H1 (cell line): ENCODE measurements at regions not wholly inside any gene's neighbourhood (a gene's known extent, or its start where the extent isn't known, plus 50 kb on each side); places are given as distances from the start of the nearest gene placed in this dataset.
A peak's percentile ranks its signal among the peaks of the same experiment; 100 is the strongest.

Experiments used
- CTCF ChIA-PET: fragments of 300-600 bp; sonication (Branson Sonifier 250); formaldehyde crosslinking; loops from one replicate; lab custom pipeline; 2021; ENCODE audit not compliant: partially characterized antibody; lab: Charles Lee
- POLR2A ChIA-PET: fragments of 300-600 bp; sonication (Branson Sonifier 250); formaldehyde crosslinking; loops from one replicate; lab custom pipeline; 2021; ENCODE audit warnings: inconsistent platforms; ENCODE audit not compliant: partially characterized antibody; lab: Charles Lee
- DNase-seq, 2 experiments: peaks; one replicate each; pipeline versions ENCODE4 v3.0.0 to v3.0.0-alpha.2; 2010 to 2022; ENCODE audit warnings: low spot score in 2 of 2, low read depth in 1 of 2, mixed read lengths in 1 of 2
- FAIRE-seq: peaks from 2 replicates; lab custom pipeline; 2011; peaks lifted over from hg19 to GRCh38; lab: Jason Lieb, UNC
- H2AFZ ChIP-seq: 2 replicates; pipeline ENCODE4 v1.8.1; 2012; ENCODE audit warnings: low read length, inconsistent platforms
- H2AK5ac ChIP-seq: 2 replicates; pipeline ENCODE4 v1.6.1; 2013; ENCODE audit warnings: low read depth, low read length
- H2BK120ac ChIP-seq: replicated peaks from 2 replicates; pipeline ENCODE3; 2013; ENCODE audit warnings: low read depth, low read length, inconsistent platforms
- H2BK12ac ChIP-seq: 2 replicates; pipeline ENCODE4 v1.6.1; 2013; ENCODE audit warnings: low read depth, low read length
- H2BK15ac ChIP-seq: 2 replicates; pipeline ENCODE4 v1.6.1; 2013; ENCODE audit warnings: low read length
- H2BK20ac ChIP-seq: 2 replicates; pipeline ENCODE4 v1.6.1; 2013; ENCODE audit warnings: low read length
- H2BK5ac ChIP-seq: 2 replicates; pipeline ENCODE4 v1.6.1; 2013; ENCODE audit warnings: low read depth, low read length
- H3K14ac ChIP-seq: 2 replicates; pipeline ENCODE4 v1.6.1; 2013; ENCODE audit warnings: inconsistent platforms; ENCODE audit not compliant: insufficient read length
- H3K18ac ChIP-seq: 2 replicates; pipeline ENCODE4 v1.6.1; 2013; ENCODE audit warnings: low read length; ENCODE audit errors: extremely low read depth
- H3K23ac ChIP-seq: 2 replicates; pipeline ENCODE4 v1.6.1; 2013; ENCODE audit warnings: inconsistent platforms; ENCODE audit not compliant: insufficient read length
- H3K23me2 ChIP-seq: 2 replicates; pipeline ENCODE4 v1.6.1; 2013; ENCODE audit warnings: low read depth, low read length
- H3K27ac ChIP-seq: 2 replicates; pipeline ENCODE4 v1.6.1; 2011; ENCODE audit warnings: low read depth, low read length, inconsistent platforms
- H3K27me3 ChIP-seq, 4 experiments: replicated peaks in 1 of 4; 1 replicate in 1 of 4; 2 replicates in 3 of 4; pipeline versions ENCODE4 v1.6.1 to v1.8.1; 2011 to 2013; ENCODE audit warnings: low read length in 3 of 4, mild to moderate bottlenecking in 3 of 4, inconsistent platforms in 2 of 4, mixed read lengths in 2 of 4, moderate library complexity in 1 of 4; ENCODE audit not compliant: control insufficient read depth in 3 of 4, insufficient read depth in 3 of 4; ENCODE audit errors: extremely low read depth in 1 of 4
- H3K36me3 ChIP-seq, 4 experiments: 2 replicates each; pipeline versions ENCODE4 v1.6.1 to v1.8.1; 2011 to 2013; ENCODE audit warnings: mild to moderate bottlenecking in 4 of 4, low read length in 3 of 4, moderate library complexity in 2 of 4, control low read depth in 1 of 4, inconsistent platforms in 1 of 4; ENCODE audit not compliant: insufficient read depth in 4 of 4, control insufficient read depth in 2 of 4
- H3K4ac ChIP-seq: replicated peaks from 2 replicates; pipeline ENCODE3; 2013; ENCODE audit warnings: low read length, low read depth, mixed read lengths, inconsistent platforms; ENCODE audit not compliant: insufficient read length
- H3K4me1 ChIP-seq, 4 experiments: replicated peaks in 1 of 4; 1 replicate in 1 of 4; 2 replicates in 3 of 4; pipeline versions ENCODE4 v1.6.1 to v1.8.1; 2011 to 2013; ENCODE audit warnings: low read length in 3 of 4, inconsistent platforms in 2 of 4, mixed read lengths in 1 of 4; ENCODE audit not compliant: insufficient read depth in 4 of 4, control insufficient read depth in 3 of 4
- H3K4me2 ChIP-seq, 2 experiments: 2 replicates each; pipeline versions ENCODE4 v1.6.1 to v1.8.1; 2011 to 2013; ENCODE audit warnings: low read depth in 2 of 2, low read length in 2 of 2, control low read depth in 1 of 2, inconsistent platforms in 1 of 2, mild to moderate bottlenecking in 1 of 2; ENCODE audit not compliant: insufficient read depth in 1 of 2
- H3K4me3 ChIP-seq, 4 experiments: fragments of 200-600, 300-600 bp in 1 of 4; sonication (generic), shearing (Covaris generic), sonication (Bioruptor Twin) in 1 of 4; 2 replicates each; pipeline versions ENCODE4 v1.5.1 to v1.8.1; 2011 to 2016; ENCODE audit warnings: low read length in 4 of 4, low read depth in 3 of 4, control low read depth in 2 of 4, inconsistent platforms in 2 of 4, mild to moderate bottlenecking in 2 of 4, mixed read lengths in 1 of 4, moderate library complexity in 1 of 4; ENCODE audit not compliant: insufficient read depth in 2 of 4; ENCODE audit errors: extremely low read depth in 1 of 4
- H3K56ac ChIP-seq: replicated peaks from 2 replicates; pipeline ENCODE3; 2013; ENCODE audit warnings: low read depth, mild to moderate bottlenecking, mixed read lengths, low read length, inconsistent platforms; ENCODE audit not compliant: insufficient read length
- H3K79me1 ChIP-seq: 2 replicates; pipeline ENCODE4 v1.6.1; 2013; ENCODE audit warnings: low read depth, low read length, control low read depth
- H3K79me2 ChIP-seq, 2 experiments: 2 replicates each; pipeline versions ENCODE4 v1.6.1 to v1.8.1; 2012 to 2013; ENCODE audit warnings: low read length in 2 of 2, mild to moderate bottlenecking in 2 of 2, inconsistent platforms in 1 of 2; ENCODE audit not compliant: insufficient read depth in 2 of 2, control insufficient read depth in 1 of 2
- H3K9ac ChIP-seq, 4 experiments: replicated peaks in 1 of 4; 1 replicate in 1 of 4; 2 replicates in 3 of 4; pipeline versions ENCODE4 v1.6.1 to v1.8.1; 2011 to 2013; ENCODE audit warnings: low read depth in 3 of 4, low read length in 3 of 4, control low read depth in 2 of 4, mild to moderate bottlenecking in 2 of 4, moderate library complexity in 2 of 4, inconsistent platforms in 1 of 4; ENCODE audit errors: extremely low read depth in 1 of 4
- H3K9me3 ChIP-seq, 2 experiments: 2 replicates each; pipeline versions ENCODE4 v1.6.1 to v1.8.1; 2012 to 2013; ENCODE audit warnings: mild to moderate bottlenecking in 2 of 2, moderate library complexity in 2 of 2, control low read depth in 1 of 2, inconsistent platforms in 1 of 2, low read depth in 1 of 2, low read length in 1 of 2, mixed read lengths in 1 of 2; ENCODE audit not compliant: insufficient read depth in 2 of 2
- H4K20me1 ChIP-seq, 2 experiments: replicated peaks in 1 of 2; 2 replicates each; pipeline versions ENCODE3 to v1.8.1; 2011 to 2013; ENCODE audit warnings: inconsistent platforms in 2 of 2, low read length in 2 of 2, mild to moderate bottlenecking in 1 of 2; ENCODE audit not compliant: insufficient read depth in 2 of 2, control insufficient read depth in 1 of 2
- H4K5ac ChIP-seq: 2 replicates; pipeline ENCODE4 v1.6.1; 2013; ENCODE audit warnings: low read length, low read depth, mixed read lengths, inconsistent platforms; ENCODE audit not compliant: insufficient read length
- H4K8ac ChIP-seq: 2 replicates; pipeline ENCODE4 v1.8.0; 2013; ENCODE audit warnings: mild to moderate bottlenecking, moderate library complexity, low read length, inconsistent platforms; ENCODE audit not compliant: insufficient read depth; ENCODE audit errors: extremely low read depth
- H4K91ac ChIP-seq: replicated peaks from 2 replicates; pipeline ENCODE3; 2013; ENCODE audit warnings: low read length, mixed read lengths, inconsistent platforms; ENCODE audit not compliant: insufficient read length
- HDAC2 ChIP-seq, 2 experiments: fragments of 300-600 bp in 1 of 2; sonication (generic) in 1 of 2; IDR thresholded peaks; 2 replicates each; pipeline ENCODE4 v1.6.1; 2011 to 2012; ENCODE audit warnings: low read depth in 2 of 2, low read length in 2 of 2, mild to moderate bottlenecking in 2 of 2, moderate library complexity in 2 of 2, borderline replicate concordance in 1 of 2, inconsistent platforms in 1 of 2
- NANOG ChIP-seq: IDR thresholded peaks from 2 replicates; pipeline ENCODE4 v1.6.1; 2011; ENCODE audit warnings: low read length, low read depth, mild to moderate bottlenecking, inconsistent platforms; ENCODE audit not compliant: insufficient read depth, poor library complexity, severe bottlenecking
- SUZ12 ChIP-seq: fragments of 200-600 bp; sonication (generic); IDR thresholded peaks from 2 replicates; pipeline ENCODE4 v1.6.1; 2012; ENCODE audit warnings: mild to moderate bottlenecking, inconsistent platforms, low read length, moderate library complexity, mixed read lengths
- TBP ChIP-seq: IDR thresholded peaks from 2 replicates; pipeline ENCODE4 v1.6.1; 2011; ENCODE audit warnings: low read depth, low read length, improper control_type of control experiment
- WGBS, 2 experiments: shearing (Covaris generic) in 1 of 2; methylation state at CpG; one replicate each; pipeline versions ENCODE4 v1.1.6 to v1.1.7; 2013 to 2015; ENCODE audit warnings: low lambda C conversion rate in 2 of 2, mixed read lengths in 2 of 2, inconsistent platforms in 1 of 2, low coverage in 1 of 2, missing lambda C conversion rate in 1 of 2; ENCODE audit not compliant: insufficient replicate concordance in 2 of 2, insufficient coverage in 1 of 2, insufficient read length in 1 of 2; ENCODE audit errors: extremely low coverage in 1 of 2, missing lambda C conversion rate in 1 of 2; 5-methylcytosine and 5-hydroxymethylcytosine counted together

GRCh38 chr16:59021751-59022150, 287.6 kb upstream of the GOT2 start:
- Histone ChIP-seq H3K36me3 (no peaks in the 10 kb centered on the region), H2BK12ac (no peak overlapping the region), H3K79me2 (no peaks in the 10 kb centered on the region), H3K27me3 (no peaks in the 10 kb centered on the region), H3K4me2 (no peak overlapping the region), H3K9ac (no peak overlapping the region), H2BK5ac (no peak overlapping the region), H4K5ac (no peak overlapping the region), H2BK15ac (no peak overlapping the region), H3K23me2 (no peaks in the 10 kb centered on the region; the same call in 1 of the 2 replicates), H3K56ac (no peak overlapping the region), H3K9me3 (no peaks in the 10 kb centered on the region), H3K79me1 (no peaks in the 10 kb centered on the region), H3K4me1 (no peaks in the 10 kb centered on the region), H4K91ac (no peak overlapping the region), H4K8ac (no peak overlapping the region), H3K14ac (no peak overlapping the region), H3K4me3 (no peak overlapping the region), H3K18ac (no peak overlapping the region), H2BK120ac (no peak overlapping the region), H2AK5ac (no peak overlapping the region), H2AFZ (peak overlapping the region; percentile 84; the same call in 1 of the 2 replicates), H3K27ac (no peak overlapping the region), H2BK20ac (no peak overlapping the region), H4K20me1 (no peaks in the 10 kb centered on the region), H3K23ac (no peak overlapping the region), H3K4ac (no peak overlapping the region)
- DNase-seq (no peak), FAIRE-seq (no peak)
- POLR2A ChIA-PET, result no interaction called here
- 95% methylated on average over 7 of the region's 7 CpGs; no CpG with 5 or more reads in 1 of the 2 experiments for WGBS, 2 experiments
- TF ChIP-seq HDAC2 (IDR thresholded peaks at IDR 0.05; ENCODE audit: borderline replicate concordance in 1 of 2, low read depth in 2 of 2, low read length in 2 of 2), result no peak
- no peak for TF ChIP-seq SUZ12
- no peak for TF ChIP-seq NANOG
- no peak for TF ChIP-seq TBP
- CTCF ChIA-PET, result interaction anchor here (0.6 kb wide), 1 partner anchor 1668 kb away, joined by 3 read pairs; no protein-coding TSS in a partner anchor
